ENCODE measurements at regions not wholly inside any gene's neighbourhood (a gene's known extent, or its start where the extent isn't known, plus 50 kb on each side); places are given as distances from the start of the nearest gene placed in this dataset.
"Not testable (repeated sequence)": the region's sequence is repeated elsewhere in the genome, so short reads cannot be mapped to it uniquely, and the experiment has no call there.

DNA sequence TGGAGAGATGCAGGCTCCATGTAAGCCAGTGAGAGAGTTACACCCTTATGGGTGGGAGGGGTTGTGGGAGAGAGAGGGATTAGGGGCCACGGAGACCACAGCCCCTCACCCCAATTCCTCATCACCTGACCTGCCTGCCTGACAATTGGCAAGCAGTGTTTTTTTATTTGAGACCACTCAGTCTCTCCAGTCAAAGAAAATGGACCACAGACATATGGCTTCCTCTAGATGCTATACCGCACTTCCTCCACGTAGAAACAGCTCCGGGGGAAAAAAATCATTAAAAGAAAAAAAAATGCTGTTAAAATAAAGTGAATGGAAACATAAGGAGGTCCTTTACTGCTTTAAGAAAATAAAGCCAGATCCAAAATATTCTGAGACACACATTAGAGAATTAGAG, 152.7 kb downstream of the MYLK4 start:
- no peaks in the 10 kb centered on the region for H3K9me3 ChIP-seq (ENCODE audit: severe bottlenecking)
- no peak overlapping the region for H3K27ac ChIP-seq (ENCODE audit: poor library complexity, severe bottlenecking)
- H3K4me1 ChIP-seq (ENCODE audit: insufficient read depth, poor library complexity, severe bottlenecking) = no peaks in the 10 kb centered on the region
- no peaks in the 10 kb centered on the region for H3K27me3 ChIP-seq (ENCODE audit: insufficient read depth, poor library complexity, severe bottlenecking)
- DNase-seq (ENCODE audit: low spot score) (no peak), ATAC-seq (ENCODE audit: low read depth) (no peak)
- TF ChIP-seq, protein P1, sequence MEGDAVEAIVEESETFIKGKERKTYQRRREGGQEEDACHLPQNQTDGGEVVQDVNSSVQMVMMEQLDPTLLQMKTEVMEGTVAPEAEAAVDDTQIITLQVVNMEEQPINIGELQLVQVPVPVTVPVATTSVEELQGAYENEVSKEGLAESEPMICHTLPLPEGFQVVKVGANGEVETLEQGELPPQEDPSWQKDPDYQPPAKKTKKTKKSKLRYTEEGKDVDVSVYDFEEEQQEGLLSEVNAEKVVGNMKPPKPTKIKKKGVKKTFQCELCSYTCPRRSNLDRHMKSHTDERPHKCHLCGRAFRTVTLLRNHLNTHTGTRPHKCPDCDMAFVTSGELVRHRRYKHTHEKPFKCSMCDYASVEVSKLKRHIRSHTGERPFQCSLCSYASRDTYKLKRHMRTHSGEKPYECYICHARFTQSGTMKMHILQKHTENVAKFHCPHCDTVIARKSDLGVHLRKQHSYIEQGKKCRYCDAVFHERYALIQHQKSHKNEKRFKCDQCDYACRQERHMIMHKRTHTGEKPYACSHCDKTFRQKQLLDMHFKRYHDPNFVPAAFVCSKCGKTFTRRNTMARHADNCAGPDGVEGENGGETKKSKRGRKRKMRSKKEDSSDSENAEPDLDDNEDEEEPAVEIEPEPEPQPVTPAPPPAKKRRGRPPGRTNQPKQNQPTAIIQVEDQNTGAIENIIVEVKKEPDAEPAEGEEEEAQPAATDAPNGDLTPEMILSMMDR (IDR thresholded peaks at IDR 0.05; ENCODE audit: poor library complexity, severe bottlenecking) = no peak
- no peaks in the 10 kb centered on the region for H3K36me3 ChIP-seq (ENCODE audit: low read depth)
- no peak overlapping the region for H3K4me3 ChIP-seq (ENCODE audit: severe bottlenecking)

DNA sequence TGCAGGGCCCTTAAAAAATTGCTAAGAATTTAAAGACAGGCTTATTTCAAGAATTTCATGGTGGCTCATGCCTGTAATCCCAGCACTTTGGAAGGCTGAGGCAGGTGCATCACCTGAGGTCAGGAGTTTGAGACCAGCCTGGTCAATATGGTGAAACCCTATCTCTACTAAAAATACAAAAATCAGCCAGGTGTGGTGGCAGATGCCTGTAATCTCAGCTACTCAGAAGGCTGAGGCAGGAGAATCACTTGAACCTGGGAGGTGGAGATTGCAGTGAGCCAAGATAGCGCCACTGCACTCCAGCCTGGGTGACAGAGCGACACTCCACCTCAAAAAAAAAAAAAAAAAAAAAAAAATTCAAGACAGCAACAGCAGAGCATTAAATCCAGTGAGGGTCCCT, 153.3 kb downstream of the MYLK4 start:
- not testable (repeated sequence) for DNase-seq (ENCODE audit: low spot score); H3K4me3 ChIP-seq (ENCODE audit: severe bottlenecking); ATAC-seq (ENCODE audit: low read depth)

DNA sequence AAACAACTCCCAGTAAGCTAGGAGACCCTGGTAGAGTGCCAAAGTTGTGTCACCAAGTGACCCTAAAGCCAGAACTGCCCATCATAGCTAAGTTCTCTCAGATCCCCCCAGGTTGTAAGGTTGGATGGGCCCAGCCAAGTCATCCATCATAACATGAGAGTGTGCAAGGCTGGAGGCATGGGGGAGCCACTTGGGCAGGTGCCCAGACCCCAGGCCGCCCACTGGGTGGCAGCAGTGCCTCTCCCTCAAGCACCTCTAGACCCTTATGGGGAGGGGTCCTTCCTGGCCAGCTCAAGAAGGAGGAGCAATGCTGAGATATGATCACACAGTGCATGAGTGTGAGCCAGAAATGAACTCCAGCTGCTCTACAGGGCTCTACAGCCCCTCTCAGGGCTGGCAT, 154.5 kb downstream of the MYLK4 start:
- Histone ChIP-seq H3K9me3 (ENCODE audit: severe bottlenecking) (no peaks in the 10 kb centered on the region), H3K27ac (ENCODE audit: poor library complexity, severe bottlenecking) (no peak overlapping the region), H3K36me3 (ENCODE audit: low read depth) (no peaks in the 10 kb centered on the region), H3K27me3 (ENCODE audit: insufficient read depth, poor library complexity, severe bottlenecking) (no peaks in the 10 kb centered on the region), H3K4me3 (ENCODE audit: severe bottlenecking) (no peak overlapping the region), H3K4me1 (ENCODE audit: insufficient read depth, poor library complexity, severe bottlenecking) (no peaks in the 10 kb centered on the region)
- TF ChIP-seq, protein P1 (IDR thresholded peaks at IDR 0.05; ENCODE audit: poor library complexity, severe bottlenecking) = peak; percentile 33
- DNase-seq (ENCODE audit: low spot score) (no peak), ATAC-seq (ENCODE audit: low read depth) (no peak)

More for the DNA sequence above, 153.3 kb downstream of the MYLK4 start:
- not testable (repeated sequence) for H3K27ac ChIP-seq (ENCODE audit: poor library complexity, severe bottlenecking); H3K9me3 ChIP-seq (ENCODE audit: severe bottlenecking); H3K27me3 ChIP-seq (ENCODE audit: insufficient read depth, poor library complexity, severe bottlenecking); H3K36me3 ChIP-seq (ENCODE audit: low read depth); H3K4me1 ChIP-seq (ENCODE audit: insufficient read depth, poor library complexity, severe bottlenecking)

DNA sequence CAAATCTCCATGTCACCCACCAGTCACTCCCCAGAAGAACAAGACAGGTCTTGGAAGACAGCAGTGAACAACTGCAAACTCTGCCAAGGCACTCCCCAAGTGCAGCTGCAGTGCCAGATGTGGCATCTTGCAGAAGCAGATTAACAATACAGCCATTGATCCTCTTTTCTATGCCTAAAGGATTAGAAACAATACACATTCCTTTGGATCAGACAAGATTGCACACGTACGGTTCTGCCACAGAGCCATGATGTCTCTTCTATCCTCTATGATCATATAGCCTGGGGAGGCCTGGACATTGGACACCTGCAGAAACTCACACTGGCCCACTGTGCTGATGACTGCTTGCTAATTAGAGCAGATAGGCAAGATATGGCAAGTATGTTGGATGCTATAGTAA, 155.9 kb downstream of the MYLK4 start:
- DNase-seq (ENCODE audit: low spot score) = no peak
- ATAC-seq (ENCODE audit: low read depth) = 0 out of 3 replicates have a peak, but pooled peaks have one; percentile 14

DNA sequence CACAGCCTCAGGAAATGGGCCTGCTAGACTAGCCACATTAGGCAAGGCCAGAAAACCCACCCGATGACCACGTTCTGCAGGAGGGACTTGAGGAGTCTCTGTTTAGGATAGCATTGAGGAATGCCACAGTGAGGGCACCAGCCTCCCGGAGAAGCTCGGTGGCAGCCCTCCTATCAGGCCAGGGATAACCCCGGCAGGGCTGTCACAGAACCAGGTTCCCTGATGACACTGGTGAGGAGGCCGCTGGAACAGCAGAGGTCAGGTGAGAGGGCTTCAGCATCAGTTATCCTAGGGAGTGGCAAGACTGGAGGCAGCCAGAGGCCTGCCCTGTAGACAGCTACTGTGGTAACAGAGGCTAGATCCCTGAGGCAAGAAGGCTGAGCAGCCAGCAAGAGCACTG, 157.6 kb downstream of the MYLK4 start:
- Histone ChIP-seq H3K27ac (ENCODE audit: poor library complexity, severe bottlenecking) (no peak overlapping the region), H3K9me3 (ENCODE audit: severe bottlenecking) (no peaks in the 10 kb centered on the region), H3K4me3 (ENCODE audit: severe bottlenecking) (no peak overlapping the region), H3K36me3 (ENCODE audit: low read depth) (no peaks in the 10 kb centered on the region), H3K27me3 (ENCODE audit: insufficient read depth, poor library complexity, severe bottlenecking) (no peaks in the 10 kb centered on the region), H3K4me1 (ENCODE audit: insufficient read depth, poor library complexity, severe bottlenecking) (peaks cover 10% of the 10 kb centered on the region)
- DNase-seq (ENCODE audit: low spot score) = no peak
- no peak for ATAC-seq (ENCODE audit: low read depth)
- TF ChIP-seq, protein P1 (IDR thresholded peaks at IDR 0.05; ENCODE audit: poor library complexity, severe bottlenecking) = no peak

More for the DNA sequence above, 155.9 kb downstream of the MYLK4 start:
- no peaks in the 10 kb centered on the region for H3K9me3 ChIP-seq (ENCODE audit: severe bottlenecking)
- H3K36me3 ChIP-seq (ENCODE audit: low read depth) = no peaks in the 10 kb centered on the region
- TF ChIP-seq, protein P1 (IDR thresholded peaks at IDR 0.05; ENCODE audit: poor library complexity, severe bottlenecking) = no peak
- no peaks in the 10 kb centered on the region for H3K27me3 ChIP-seq (ENCODE audit: insufficient read depth, poor library complexity, severe bottlenecking)
- no peak overlapping the region for H3K27ac ChIP-seq (ENCODE audit: poor library complexity, severe bottlenecking)
- no peaks in the 10 kb centered on the region for H3K4me1 ChIP-seq (ENCODE audit: insufficient read depth, poor library complexity, severe bottlenecking)
- H3K4me3 ChIP-seq (ENCODE audit: severe bottlenecking) = no peak overlapping the region

All from RWPE2 (cell line).